Endothelial cell of umbilical vein (primary cell): ENCODE measurements at regions not wholly inside any gene's neighbourhood (a gene's known extent, or its start where the extent isn't known, plus 50 kb on each side); places are given as distances from the start of the nearest gene placed in this dataset.

ENCODE experiments used
- EZH2 ChIP-seq: IDR thresholded peaks from 2 replicates; pipeline ENCODE4 v1.6.1; 2012; ENCODE audit warnings: borderline replicate concordance, low read depth, mild to moderate bottlenecking, moderate library complexity, low read length, inconsistent platforms; ENCODE audit not compliant: severe bottlenecking
- POLR2A ChIP-seq: IDR thresholded peaks from 2 replicates; pipeline ENCODE4 v1.6.1; 2012; ENCODE audit warnings: low read depth, mild to moderate bottlenecking, control low read depth, low read length
- POLR2AphosphoS5 ChIP-seq: IDR thresholded peaks from 2 replicates; pipeline ENCODE4 v1.6.1; 2012; ENCODE audit warnings: low read depth, mild to moderate bottlenecking, control low read depth, low read length, moderate library complexity; ENCODE audit not compliant: insufficient read depth
- TF ChIP-seq, protein P1 (sequence below), 2 donors: IDR thresholded peaks; 1 replicate in 1 of 2; 2 replicates in 1 of 2; pipeline ENCODE4 v1.5.1; 2011; ENCODE audit warnings: low read length in 2 of 2, mild to moderate bottlenecking in 2 of 2, moderate library complexity in 2 of 2, control low read depth in 1 of 2, inconsistent platforms in 1 of 2, low read depth in 1 of 2; ENCODE audit not compliant: insufficient read depth in 1 of 2; ENCODE audit errors: extremely low read depth in 1 of 2

DNA sequence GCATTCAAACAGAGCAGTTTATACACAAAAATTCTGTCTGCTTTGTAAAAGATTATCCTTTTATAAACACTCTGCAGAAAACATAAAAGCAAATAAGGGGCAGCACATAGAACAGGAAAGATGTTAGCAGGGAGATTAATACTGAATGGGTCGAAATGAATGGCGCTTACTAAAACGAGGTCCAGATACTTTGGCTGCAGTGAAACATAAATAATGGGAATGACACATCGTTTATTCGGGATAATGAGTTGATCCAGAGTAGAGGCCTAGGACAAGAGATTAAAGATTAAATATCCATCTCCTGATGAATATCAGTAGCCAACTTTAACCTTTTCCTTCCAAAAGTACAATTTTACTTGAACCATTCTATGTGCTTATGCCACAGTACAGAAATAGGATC, 54.4 kb upstream of the PROX1 start:
- TF ChIP-seq POLR2AphosphoS5 (no peak), EZH2 (no peak), POLR2A (no peak)
- TF ChIP-seq, protein P1, sequence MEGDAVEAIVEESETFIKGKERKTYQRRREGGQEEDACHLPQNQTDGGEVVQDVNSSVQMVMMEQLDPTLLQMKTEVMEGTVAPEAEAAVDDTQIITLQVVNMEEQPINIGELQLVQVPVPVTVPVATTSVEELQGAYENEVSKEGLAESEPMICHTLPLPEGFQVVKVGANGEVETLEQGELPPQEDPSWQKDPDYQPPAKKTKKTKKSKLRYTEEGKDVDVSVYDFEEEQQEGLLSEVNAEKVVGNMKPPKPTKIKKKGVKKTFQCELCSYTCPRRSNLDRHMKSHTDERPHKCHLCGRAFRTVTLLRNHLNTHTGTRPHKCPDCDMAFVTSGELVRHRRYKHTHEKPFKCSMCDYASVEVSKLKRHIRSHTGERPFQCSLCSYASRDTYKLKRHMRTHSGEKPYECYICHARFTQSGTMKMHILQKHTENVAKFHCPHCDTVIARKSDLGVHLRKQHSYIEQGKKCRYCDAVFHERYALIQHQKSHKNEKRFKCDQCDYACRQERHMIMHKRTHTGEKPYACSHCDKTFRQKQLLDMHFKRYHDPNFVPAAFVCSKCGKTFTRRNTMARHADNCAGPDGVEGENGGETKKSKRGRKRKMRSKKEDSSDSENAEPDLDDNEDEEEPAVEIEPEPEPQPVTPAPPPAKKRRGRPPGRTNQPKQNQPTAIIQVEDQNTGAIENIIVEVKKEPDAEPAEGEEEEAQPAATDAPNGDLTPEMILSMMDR (IDR thresholded peaks at IDR 0.05; ENCODE audit: extremely low read depth in 1 of 2, insufficient read depth in 1 of 2, low read depth in 1 of 2, low read length in 2 of 2) = no peak
